ENCODE measurements at regions not wholly inside any gene's neighbourhood (a gene's known extent, or its start where the extent isn't known, plus 50 kb on each side); places are given as distances from the start of the nearest gene placed in this dataset.

- intact Hi-C loops (cut with micrococcal nuclease) = no loop called here
- TF ChIP-seq, protein P1, sequence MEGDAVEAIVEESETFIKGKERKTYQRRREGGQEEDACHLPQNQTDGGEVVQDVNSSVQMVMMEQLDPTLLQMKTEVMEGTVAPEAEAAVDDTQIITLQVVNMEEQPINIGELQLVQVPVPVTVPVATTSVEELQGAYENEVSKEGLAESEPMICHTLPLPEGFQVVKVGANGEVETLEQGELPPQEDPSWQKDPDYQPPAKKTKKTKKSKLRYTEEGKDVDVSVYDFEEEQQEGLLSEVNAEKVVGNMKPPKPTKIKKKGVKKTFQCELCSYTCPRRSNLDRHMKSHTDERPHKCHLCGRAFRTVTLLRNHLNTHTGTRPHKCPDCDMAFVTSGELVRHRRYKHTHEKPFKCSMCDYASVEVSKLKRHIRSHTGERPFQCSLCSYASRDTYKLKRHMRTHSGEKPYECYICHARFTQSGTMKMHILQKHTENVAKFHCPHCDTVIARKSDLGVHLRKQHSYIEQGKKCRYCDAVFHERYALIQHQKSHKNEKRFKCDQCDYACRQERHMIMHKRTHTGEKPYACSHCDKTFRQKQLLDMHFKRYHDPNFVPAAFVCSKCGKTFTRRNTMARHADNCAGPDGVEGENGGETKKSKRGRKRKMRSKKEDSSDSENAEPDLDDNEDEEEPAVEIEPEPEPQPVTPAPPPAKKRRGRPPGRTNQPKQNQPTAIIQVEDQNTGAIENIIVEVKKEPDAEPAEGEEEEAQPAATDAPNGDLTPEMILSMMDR (IDR thresholded peaks at IDR 0.05; ENCODE audit: borderline replicate concordance) = no peak
- Histone ChIP-seq H3K36me3 (no peaks in the 10 kb centered on the region), H3K27ac (replicated peaks) (no peak overlapping the region), H3K4me1 (no peaks in the 10 kb centered on the region), H3K27me3 (ENCODE audit: low read depth) (no peaks in the 10 kb centered on the region), H3K9me3 (replicated peaks) (peaks cover 3% of the 10 kb centered on the region), H3K4me3 (no peak overlapping the region)
- no peak for DNase-seq
Observed at GRCh38 chr10:118937226-118937625, 92.3 kb upstream of the NANOS1 start.

DNA sequence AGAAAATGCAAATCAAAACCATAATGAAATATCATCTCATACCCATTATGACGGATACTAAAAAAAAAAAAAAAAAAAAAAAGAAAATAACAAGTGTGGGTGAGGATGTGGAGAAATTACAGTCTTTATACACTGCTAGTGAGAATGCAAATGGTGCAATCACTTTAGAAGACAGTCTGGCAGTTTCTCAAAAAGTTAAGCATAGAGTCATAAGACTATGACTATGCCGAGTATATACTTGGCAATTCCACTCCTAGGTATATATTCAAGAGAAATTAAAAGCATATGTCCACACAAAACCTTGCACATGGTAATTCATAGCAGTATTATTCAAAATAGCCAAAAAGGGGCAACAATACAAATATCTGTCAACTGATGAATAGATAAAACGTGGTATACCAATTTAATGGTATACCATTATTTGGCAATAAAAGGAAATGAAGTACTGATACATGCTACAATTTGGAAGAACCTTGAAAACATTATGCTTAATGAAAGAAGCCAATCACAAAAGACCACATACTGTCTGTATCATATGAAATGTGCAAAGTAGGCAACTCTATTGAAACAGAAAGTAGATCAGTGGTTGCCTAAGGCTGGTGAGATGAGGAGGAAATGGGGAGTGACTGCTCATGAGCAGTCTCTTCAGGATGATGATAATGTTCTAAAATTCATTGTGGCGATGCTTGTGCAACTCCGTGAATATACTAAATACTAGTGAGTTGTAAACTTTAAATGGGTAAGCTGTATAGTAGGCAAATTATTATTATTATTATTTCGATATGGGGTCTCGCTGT, 90.1 kb upstream of the NANOS1 start:
- H3K36me3 ChIP-seq = no peaks in the 10 kb centered on the region
- no peak overlapping the region for H3K27ac ChIP-seq (replicated peaks)
- H3K4me1 ChIP-seq = no peaks in the 10 kb centered on the region
- intact Hi-C loops (cut with micrococcal nuclease) = no loop called here
- H3K27me3 ChIP-seq (ENCODE audit: low read depth) = no peaks in the 10 kb centered on the region
- no peak overlapping the region for H3K4me3 ChIP-seq
- TF ChIP-seq, protein P1 (IDR thresholded peaks at IDR 0.05; ENCODE audit: borderline replicate concordance) = no peak
- H3K9me3 ChIP-seq (replicated peaks) = no peaks in the 10 kb centered on the region
- no peak for DNase-seq

DNA sequence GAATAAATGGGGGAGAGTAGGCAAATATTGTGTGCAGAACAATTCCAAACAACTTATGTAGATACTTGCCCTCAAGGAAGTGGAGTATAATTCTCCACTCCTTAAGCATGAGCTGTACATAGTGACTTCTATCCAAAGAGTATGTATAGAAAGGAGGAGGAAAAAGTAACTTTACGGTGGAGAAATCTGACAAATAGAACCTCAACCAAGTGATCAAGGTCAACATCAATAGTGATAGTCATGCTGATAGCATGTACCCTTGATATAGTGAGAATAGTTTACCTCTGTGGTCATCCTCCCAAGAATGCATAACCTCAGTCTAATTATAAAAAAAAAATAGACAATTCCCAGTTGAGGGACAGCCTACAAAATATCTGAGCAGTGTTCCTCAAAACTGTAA, 89.1 kb upstream of the NANOS1 start:
- no peak for DNase-seq
- no peaks in the 10 kb centered on the region for H3K36me3 ChIP-seq
- no peaks in the 10 kb centered on the region for H3K27me3 ChIP-seq (ENCODE audit: low read depth)
- no peak overlapping the region for H3K4me3 ChIP-seq
- H3K27ac ChIP-seq (replicated peaks) = no peak overlapping the region
- H3K4me1 ChIP-seq = no peaks in the 10 kb centered on the region
- TF ChIP-seq, protein P1 (IDR thresholded peaks at IDR 0.05; ENCODE audit: borderline replicate concordance) = no peak
- no peaks in the 10 kb centered on the region for H3K9me3 ChIP-seq (replicated peaks)
- intact Hi-C loops (cut with micrococcal nuclease) = no loop called here

DNA sequence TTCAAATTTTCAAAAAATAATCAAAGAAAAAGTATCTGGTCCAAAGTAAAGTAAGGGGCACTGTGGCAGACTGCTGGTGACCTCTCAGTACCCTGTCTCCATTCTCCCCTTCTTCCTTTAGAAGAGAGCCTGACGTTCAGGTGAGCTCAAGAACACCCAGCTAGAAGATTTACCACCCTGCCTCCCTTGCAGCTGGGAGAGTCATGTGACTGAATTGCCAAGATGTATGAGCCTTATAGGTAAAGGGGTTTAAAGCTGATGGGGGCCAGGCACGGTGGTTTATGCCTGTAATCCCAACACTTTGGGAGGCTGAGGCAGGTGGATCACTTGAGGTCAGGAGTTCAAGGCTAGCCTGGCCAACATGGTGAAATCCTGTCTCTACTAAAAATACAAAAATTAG, 86.3 kb upstream of the NANOS1 start:
- peaks cover under 1% of the 10 kb centered on the region for H3K4me1 ChIP-seq
- TF ChIP-seq, protein P1 (IDR thresholded peaks at IDR 0.05; ENCODE audit: borderline replicate concordance) = no peak
- no peaks in the 10 kb centered on the region for H3K27me3 ChIP-seq (ENCODE audit: low read depth)
- intact Hi-C loops (cut with micrococcal nuclease) = no loop called here
- H3K4me3 ChIP-seq = no peak overlapping the region
- no peak for DNase-seq
- no peaks in the 10 kb centered on the region for H3K36me3 ChIP-seq
- H3K27ac ChIP-seq (replicated peaks) = no peak overlapping the region
- H3K9me3 ChIP-seq (replicated peaks) = no peaks in the 10 kb centered on the region

DNA sequence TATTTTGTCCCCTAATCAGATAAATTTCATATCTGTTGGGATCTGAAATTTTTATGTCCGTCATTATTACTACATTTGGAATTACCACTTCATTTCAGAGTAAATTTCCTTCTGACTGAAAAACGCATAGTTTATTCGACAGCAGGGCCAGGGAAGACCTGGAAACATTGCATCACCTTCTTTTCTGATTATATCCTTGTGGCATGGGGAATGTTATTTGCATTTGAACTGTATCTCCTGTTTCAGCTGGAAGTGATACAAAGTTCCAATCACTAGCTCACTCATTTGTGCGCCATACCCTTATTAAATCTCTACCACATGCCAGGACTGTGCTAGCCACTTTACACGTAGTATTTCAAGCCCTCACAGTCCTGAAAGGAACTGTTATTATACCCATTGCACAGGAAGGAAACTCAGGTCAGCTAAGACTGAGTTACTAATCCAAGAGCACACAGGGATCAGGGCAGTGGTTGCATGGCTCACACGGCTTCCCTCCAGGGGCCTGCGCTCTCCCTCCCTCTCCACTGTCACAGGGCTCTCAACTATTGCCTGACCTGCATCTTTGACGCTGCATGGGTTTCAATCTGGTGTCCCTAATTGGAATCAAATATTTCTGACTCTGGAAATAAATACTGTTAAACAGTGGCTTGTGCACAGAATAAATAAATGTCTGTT, 84.4 kb upstream of the NANOS1 start:
- intact Hi-C loops (cut with micrococcal nuclease) = no loop called here
- no peak overlapping the region for H3K4me3 ChIP-seq
- no peaks in the 10 kb centered on the region for H3K36me3 ChIP-seq
- H3K9me3 ChIP-seq (replicated peaks) = no peaks in the 10 kb centered on the region
- no peak overlapping the region for H3K27ac ChIP-seq (replicated peaks)
- TF ChIP-seq, protein P1 (IDR thresholded peaks at IDR 0.05; ENCODE audit: borderline replicate concordance) = no peak
- H3K27me3 ChIP-seq (ENCODE audit: low read depth) = no peaks in the 10 kb centered on the region
- peaks cover 19% of the 10 kb centered on the region for H3K4me1 ChIP-seq
- DNase-seq = no peak

Data from left ventricle myocardium inferior (tissue), 1 donor.